Liver (tissue), 8 donors: ENCODE measurements at regions not wholly inside any gene's neighbourhood (a gene's known extent, or its start where the extent isn't known, plus 50 kb on each side); places are given as distances from the start of the nearest gene placed in this dataset.

ENCODE experiments used
- DNase-seq: peaks from one replicate; pipeline ENCODE4 v3.0.0-alpha.2; 2017; ENCODE audit warnings: low spot score
- H3K27ac ChIP-seq, 2 donors: one replicate each; pipeline ENCODE4 v1.7.0; 2013; ENCODE audit warnings: inconsistent platforms in 2 of 2, low read length in 2 of 2, control low read depth in 1 of 2, low read depth in 1 of 2, mild to moderate bottlenecking in 1 of 2
- H3K27me3 ChIP-seq, 4 donors: one replicate each; pipeline versions ENCODE4 v1.6.1 to v1.7.0; 2013; ENCODE audit warnings: low read length in 3 of 4, inconsistent platforms in 1 of 4, mild to moderate bottlenecking in 1 of 4, moderate library complexity in 1 of 4; ENCODE audit not compliant: control insufficient read depth in 4 of 4, insufficient read depth in 4 of 4
- H3K36me3 ChIP-seq, 4 donors: one replicate each; pipeline versions ENCODE4 v1.6.1 to v1.7.0; 2013; ENCODE audit warnings: low read length in 3 of 4, mild to moderate bottlenecking in 3 of 4, low read depth in 1 of 4, moderate library complexity in 1 of 4; ENCODE audit not compliant: control insufficient read depth in 4 of 4, insufficient read depth in 3 of 4
- H3K4me1 ChIP-seq, 4 donors: one replicate each; pipeline versions ENCODE4 v1.6.1 to v1.7.0; 2013; ENCODE audit warnings: low read length in 3 of 4, mild to moderate bottlenecking in 3 of 4, moderate library complexity in 1 of 4; ENCODE audit not compliant: control insufficient read depth in 4 of 4, insufficient read depth in 4 of 4
- H3K4me3 ChIP-seq, 3 donors: one replicate each; pipeline versions ENCODE4 v1.6.1 to v1.7.0; 2013; ENCODE audit warnings: low read length in 3 of 3, control low read depth in 1 of 3, low read depth in 1 of 3, mild to moderate bottlenecking in 1 of 3
- H3K9ac ChIP-seq, 2 donors: one replicate each; pipeline ENCODE4 v1.7.0; 2013; ENCODE audit warnings: low read length in 2 of 2, mild to moderate bottlenecking in 2 of 2, moderate library complexity in 2 of 2, control low read depth in 1 of 2, low read depth in 1 of 2
- H3K9me3 ChIP-seq, 4 donors: one replicate each; pipeline versions ENCODE4 v1.6.1 to v1.7.0; 2013; ENCODE audit warnings: low read length in 3 of 4; ENCODE audit not compliant: control insufficient read depth in 4 of 4
- FOXA1 ChIP-seq: IDR thresholded peaks from 2 replicates; pipeline ENCODE4 v1.6.1; 2016; ENCODE audit warnings: antibody characterized with exemption
- GABPA ChIP-seq, 2 donors: IDR thresholded peaks in 1 of 2; conservative IDR thresholded peaks in 1 of 2; 2 replicates each; pipeline ENCODE4 v1.6.1; 2016; ENCODE audit warnings: antibody characterized with exemption in 2 of 2, mild to moderate bottlenecking in 1 of 2, moderate library complexity in 1 of 2
- HNF4A ChIP-seq, 2 donors: conservative IDR thresholded peaks; 2 replicates each; pipeline ENCODE4 v1.6.1; 2016; ENCODE audit warnings: antibody characterized with exemption in 2 of 2, mild to moderate bottlenecking in 2 of 2
- HNF4G ChIP-seq: IDR thresholded peaks from 2 replicates; pipeline ENCODE4 v1.6.1; 2016; ENCODE audit warnings: antibody characterized with exemption
- JUND ChIP-seq, 2 donors: IDR thresholded peaks; 2 replicates each; pipeline ENCODE4 v1.6.1; 2016; ENCODE audit warnings: antibody characterized with exemption in 2 of 2
- NR2F2 ChIP-seq: IDR thresholded peaks from 2 replicates; pipeline ENCODE4 v1.6.1; 2016; ENCODE audit warnings: antibody characterized with exemption
- RAD21 ChIP-seq, 2 donors: IDR thresholded peaks; 2 replicates each; pipeline ENCODE4 v1.6.1; 2016; ENCODE audit warnings: antibody characterized with exemption in 2 of 2, mild to moderate bottlenecking in 2 of 2
- RXRA ChIP-seq, 2 donors: IDR thresholded peaks; 2 replicates each; pipeline ENCODE4 v1.6.1; 2017 to 2018; ENCODE audit warnings: antibody characterized with exemption in 2 of 2, mild to moderate bottlenecking in 1 of 2
- SP1 ChIP-seq: IDR thresholded peaks from 2 replicates; pipeline ENCODE4 v1.6.1; 2018; ENCODE audit warnings: antibody characterized with exemption, mild to moderate bottlenecking
- TAF1 ChIP-seq: conservative IDR thresholded peaks from 2 replicates; pipeline ENCODE4 v1.6.1; 2016; ENCODE audit warnings: antibody characterized with exemption, mild to moderate bottlenecking
- YY1 ChIP-seq: IDR thresholded peaks from 2 replicates; pipeline ENCODE4 v1.6.1; 2016; ENCODE audit warnings: antibody characterized with exemption, mild to moderate bottlenecking
- WGBS: extraction: QIAGEN DNeasy Blood & Tissue Kit; methylation state at CpG from one replicate; pipeline ENCODE4 v1.1.7; 2013; 5-methylcytosine and 5-hydroxymethylcytosine counted together
- TF ChIP-seq, protein P1 (sequence below): IDR thresholded peaks from 2 replicates; pipeline ENCODE4 v1.6.1; 2016; ENCODE audit warnings: antibody characterized with exemption
- TF ChIP-seq, protein P2 (sequence below): fragments of 150-350 bp; IDR thresholded peaks from 2 replicates; pipeline ENCODE4 v1.5.1; 2017; ENCODE audit warnings: improper control_type of control experiment, low read depth, low read length; ENCODE audit not compliant: missing input control
- TF ChIP-seq, protein P3 (sequence below): IDR thresholded peaks from 2 replicates; pipeline ENCODE4 v1.6.1; 2016; ENCODE audit warnings: antibody characterized with exemption
- TF ChIP-seq, protein P4 (sequence below): IDR thresholded peaks from 2 replicates; pipeline ENCODE4 v1.6.1; 2016; ENCODE audit warnings: antibody characterized with exemption, mild to moderate bottlenecking
- TF ChIP-seq, protein P5 (sequence below): IDR thresholded peaks from 2 replicates; pipeline ENCODE4 v1.6.1; 2016; ENCODE audit warnings: antibody characterized with exemption
- donor health status: healthy.
- donor health status: healthy.
- donor health status: healthy.
- donor health status: healthy.
- donor health status: healthy.

DNA sequence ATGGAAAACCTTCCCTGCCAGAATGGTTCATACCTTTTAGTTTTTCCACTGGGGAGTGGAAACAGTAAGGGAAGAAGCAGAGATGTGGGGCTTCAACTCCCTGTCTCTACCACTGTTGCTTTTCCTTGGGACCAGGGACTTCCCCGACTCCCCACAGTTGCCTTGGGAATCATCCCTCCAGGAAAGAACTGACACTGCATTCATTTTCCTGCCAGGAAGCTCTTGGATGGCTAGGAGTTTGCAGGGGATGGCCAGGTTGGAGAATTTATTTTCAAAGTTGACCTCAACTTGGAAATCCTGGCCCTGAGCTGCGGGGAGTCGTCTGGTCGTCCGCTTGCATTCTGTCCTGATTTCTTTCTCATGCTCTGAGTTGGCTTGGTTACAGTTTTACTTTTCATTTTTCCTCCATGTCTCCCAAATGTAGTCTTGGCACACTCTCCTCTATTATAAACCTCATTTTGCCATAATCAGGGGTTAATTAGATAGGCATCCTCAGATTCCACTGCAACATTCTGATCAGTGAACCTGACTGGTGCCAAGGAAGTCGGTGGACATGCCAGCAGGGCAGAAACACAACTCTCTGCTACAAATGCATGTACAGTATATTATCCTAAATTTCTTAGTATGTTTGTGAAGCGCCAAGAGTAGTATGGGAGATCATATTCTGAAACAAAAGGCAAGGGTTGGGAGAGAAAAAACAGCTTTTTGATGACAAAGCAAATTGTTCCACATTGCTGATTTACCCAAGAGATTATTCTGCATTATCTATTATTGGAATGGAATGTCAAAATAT is 220.5 kb upstream of the XYLT1 start:
- no peak for DNase-seq
- H3K9ac ChIP-seq = no peak overlapping the region
- no peaks in the 10 kb centered on the region for H3K4me1 ChIP-seq
- no peak overlapping the region for H3K27ac ChIP-seq
- TF ChIP-seq, protein P1, sequence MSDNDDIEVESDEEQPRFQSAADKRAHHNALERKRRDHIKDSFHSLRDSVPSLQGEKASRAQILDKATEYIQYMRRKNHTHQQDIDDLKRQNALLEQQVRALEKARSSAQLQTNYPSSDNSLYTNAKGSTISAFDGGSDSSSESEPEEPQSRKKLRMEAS = no peak
- TF ChIP-seq, protein P2, sequence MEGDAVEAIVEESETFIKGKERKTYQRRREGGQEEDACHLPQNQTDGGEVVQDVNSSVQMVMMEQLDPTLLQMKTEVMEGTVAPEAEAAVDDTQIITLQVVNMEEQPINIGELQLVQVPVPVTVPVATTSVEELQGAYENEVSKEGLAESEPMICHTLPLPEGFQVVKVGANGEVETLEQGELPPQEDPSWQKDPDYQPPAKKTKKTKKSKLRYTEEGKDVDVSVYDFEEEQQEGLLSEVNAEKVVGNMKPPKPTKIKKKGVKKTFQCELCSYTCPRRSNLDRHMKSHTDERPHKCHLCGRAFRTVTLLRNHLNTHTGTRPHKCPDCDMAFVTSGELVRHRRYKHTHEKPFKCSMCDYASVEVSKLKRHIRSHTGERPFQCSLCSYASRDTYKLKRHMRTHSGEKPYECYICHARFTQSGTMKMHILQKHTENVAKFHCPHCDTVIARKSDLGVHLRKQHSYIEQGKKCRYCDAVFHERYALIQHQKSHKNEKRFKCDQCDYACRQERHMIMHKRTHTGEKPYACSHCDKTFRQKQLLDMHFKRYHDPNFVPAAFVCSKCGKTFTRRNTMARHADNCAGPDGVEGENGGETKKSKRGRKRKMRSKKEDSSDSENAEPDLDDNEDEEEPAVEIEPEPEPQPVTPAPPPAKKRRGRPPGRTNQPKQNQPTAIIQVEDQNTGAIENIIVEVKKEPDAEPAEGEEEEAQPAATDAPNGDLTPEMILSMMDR = no peak
- TF ChIP-seq GABPA (IDR thresholded peaks at IDR 0.05 in 1 of 2, conservative IDR thresholded peaks at IDR 0.05 in 1 of 2) (no peak), NR2F2 (no peak), HNF4A (conservative IDR thresholded peaks at IDR 0.05) (no peak), RXRA (IDR thresholded peaks at IDR 0.05) (no peak), SP1 (no peak), RAD21 (IDR thresholded peaks at IDR 0.05) (no peak), JUND (IDR thresholded peaks at IDR 0.05) (no peak), FOXA1 (no peak), YY1 (no peak), TAF1 (no peak), HNF4G (no peak)
- TF ChIP-seq, protein P3, sequence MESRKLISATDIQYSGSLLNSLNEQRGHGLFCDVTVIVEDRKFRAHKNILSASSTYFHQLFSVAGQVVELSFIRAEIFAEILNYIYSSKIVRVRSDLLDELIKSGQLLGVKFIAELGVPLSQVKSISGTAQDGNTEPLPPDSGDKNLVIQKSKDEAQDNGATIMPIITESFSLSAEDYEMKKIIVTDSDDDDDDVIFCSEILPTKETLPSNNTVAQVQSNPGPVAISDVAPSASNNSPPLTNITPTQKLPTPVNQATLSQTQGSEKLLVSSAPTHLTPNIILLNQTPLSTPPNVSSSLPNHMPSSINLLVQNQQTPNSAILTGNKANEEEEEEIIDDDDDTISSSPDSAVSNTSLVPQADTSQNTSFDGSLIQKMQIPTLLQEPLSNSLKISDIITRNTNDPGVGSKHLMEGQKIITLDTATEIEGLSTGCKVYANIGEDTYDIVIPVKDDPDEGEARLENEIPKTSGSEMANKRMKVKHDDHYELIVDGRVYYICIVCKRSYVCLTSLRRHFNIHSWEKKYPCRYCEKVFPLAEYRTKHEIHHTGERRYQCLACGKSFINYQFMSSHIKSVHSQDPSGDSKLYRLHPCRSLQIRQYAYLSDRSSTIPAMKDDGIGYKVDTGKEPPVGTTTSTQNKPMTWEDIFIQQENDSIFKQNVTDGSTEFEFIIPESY = no peak
- TF ChIP-seq, protein P4, sequence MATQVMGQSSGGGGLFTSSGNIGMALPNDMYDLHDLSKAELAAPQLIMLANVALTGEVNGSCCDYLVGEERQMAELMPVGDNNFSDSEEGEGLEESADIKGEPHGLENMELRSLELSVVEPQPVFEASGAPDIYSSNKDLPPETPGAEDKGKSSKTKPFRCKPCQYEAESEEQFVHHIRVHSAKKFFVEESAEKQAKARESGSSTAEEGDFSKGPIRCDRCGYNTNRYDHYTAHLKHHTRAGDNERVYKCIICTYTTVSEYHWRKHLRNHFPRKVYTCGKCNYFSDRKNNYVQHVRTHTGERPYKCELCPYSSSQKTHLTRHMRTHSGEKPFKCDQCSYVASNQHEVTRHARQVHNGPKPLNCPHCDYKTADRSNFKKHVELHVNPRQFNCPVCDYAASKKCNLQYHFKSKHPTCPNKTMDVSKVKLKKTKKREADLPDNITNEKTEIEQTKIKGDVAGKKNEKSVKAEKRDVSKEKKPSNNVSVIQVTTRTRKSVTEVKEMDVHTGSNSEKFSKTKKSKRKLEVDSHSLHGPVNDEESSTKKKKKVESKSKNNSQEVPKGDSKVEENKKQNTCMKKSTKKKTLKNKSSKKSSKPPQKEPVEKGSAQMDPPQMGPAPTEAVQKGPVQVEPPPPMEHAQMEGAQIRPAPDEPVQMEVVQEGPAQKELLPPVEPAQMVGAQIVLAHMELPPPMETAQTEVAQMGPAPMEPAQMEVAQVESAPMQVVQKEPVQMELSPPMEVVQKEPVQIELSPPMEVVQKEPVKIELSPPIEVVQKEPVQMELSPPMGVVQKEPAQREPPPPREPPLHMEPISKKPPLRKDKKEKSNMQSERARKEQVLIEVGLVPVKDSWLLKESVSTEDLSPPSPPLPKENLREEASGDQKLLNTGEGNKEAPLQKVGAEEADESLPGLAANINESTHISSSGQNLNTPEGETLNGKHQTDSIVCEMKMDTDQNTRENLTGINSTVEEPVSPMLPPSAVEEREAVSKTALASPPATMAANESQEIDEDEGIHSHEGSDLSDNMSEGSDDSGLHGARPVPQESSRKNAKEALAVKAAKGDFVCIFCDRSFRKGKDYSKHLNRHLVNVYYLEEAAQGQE = no peak
- TF ChIP-seq, protein P5, sequence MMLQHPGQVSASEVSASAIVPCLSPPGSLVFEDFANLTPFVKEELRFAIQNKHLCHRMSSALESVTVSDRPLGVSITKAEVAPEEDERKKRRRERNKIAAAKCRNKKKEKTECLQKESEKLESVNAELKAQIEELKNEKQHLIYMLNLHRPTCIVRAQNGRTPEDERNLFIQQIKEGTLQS = no peak
- H3K4me3 ChIP-seq = no peak overlapping the region
- WGBS = 75% methylated on average over 7 of the region's 7 CpGs
- peaks cover 0 to 2% (median 0%) of the 10 kb centered on the region in 4 donors for H3K27me3 ChIP-seq
- H3K36me3 ChIP-seq = no peaks in the 10 kb centered on the region
- H3K9me3 ChIP-seq = no peaks in the 10 kb centered on the region
